ENCODE measurements at regions not wholly inside any gene's neighbourhood (a gene's known extent, or its start where the extent isn't known, plus 50 kb on each side); places are given as distances from the start of the nearest gene placed in this dataset.

- ChIA-PET CTCF (no interaction called here), POLR2A (no interaction called here)
- no peaks in the 10 kb centered on the region for H3K9me3 ChIP-seq
- no peak overlapping the region for H3K27ac Mint-ChIP-seq (ENCODE audit: unreplicated experiment)
- H3K27me3 ChIP-seq (replicated peaks; ENCODE audit: control insufficient read depth, insufficient read depth, low read length), result no peaks in the 10 kb centered on the region
- H3K9me3 Mint-ChIP-seq (ENCODE audit: unreplicated experiment), result peaks cover 16% of the 10 kb centered on the region
- H3K36me3 Mint-ChIP-seq (ENCODE audit: insufficient read depth, unreplicated experiment), result no peaks in the 10 kb centered on the region
- H3K4me3 Mint-ChIP-seq (ENCODE audit: unreplicated experiment), result no peak overlapping the region
- TF ChIP-seq CTCF (IDR thresholded peaks at IDR 0.05; ENCODE audit: insufficient read depth in 1 of 2, low read depth in 1 of 2, low read length in 1 of 2, severe bottlenecking in 1 of 2, unreplicated experiment in 1 of 2), result no peak
- H3K4me1 Mint-ChIP-seq (ENCODE audit: low read depth, unreplicated experiment), result no peaks in the 10 kb centered on the region
- no peak overlapping the region for H3K4me3 ChIP-seq (ENCODE audit: low read depth, low read length)
- H3K4me1 ChIP-seq, result no peaks in the 10 kb centered on the region
- peaks cover 3% of the 10 kb centered on the region for H3K27me3 Mint-ChIP-seq (ENCODE audit: insufficient read depth, unreplicated experiment)
- DNase-seq, result no peak
- no TSS peak for BruUV-seq (replicated peaks)
- H3K36me3 ChIP-seq (ENCODE audit: control insufficient read depth, insufficient read depth, low read length), result no peaks in the 10 kb centered on the region
- intact Hi-C loops (cut with micrococcal nuclease; ENCODE audit: unreplicated experiment), result no loop called here
Measured at GRCh38 chr4:178941975-178942374, 1499.7 kb upstream of the AGA start.

GRCh38 chr4:178953447-178954120, 1511.3 kb upstream of the AGA start:
- Mint-ChIP-seq H3K9me3 (ENCODE audit: unreplicated experiment) (no peaks in the 10 kb centered on the region), H3K4me1 (ENCODE audit: low read depth, unreplicated experiment) (no peaks in the 10 kb centered on the region), H3K27ac (ENCODE audit: unreplicated experiment) (no peak overlapping the region), H3K36me3 (ENCODE audit: insufficient read depth, unreplicated experiment) (no peaks in the 10 kb centered on the region), H3K4me3 (ENCODE audit: unreplicated experiment) (no peak overlapping the region), H3K27me3 (ENCODE audit: insufficient read depth, unreplicated experiment) (no peaks in the 10 kb centered on the region)
- POLR2A ChIA-PET, result no interaction called here
- Histone ChIP-seq H3K4me3 (ENCODE audit: low read depth, low read length) (no peak overlapping the region), H3K27me3 (replicated peaks; ENCODE audit: control insufficient read depth, insufficient read depth, low read length) (no peaks in the 10 kb centered on the region), H3K9me3 (no peaks in the 10 kb centered on the region), H3K36me3 (ENCODE audit: control insufficient read depth, insufficient read depth, low read length) (no peaks in the 10 kb centered on the region), H3K4me1 (no peaks in the 10 kb centered on the region)
- intact Hi-C loops (cut with micrococcal nuclease; ENCODE audit: unreplicated experiment), result no loop called here
- BruUV-seq (replicated peaks), result no TSS peak
- DNase-seq, result no peak
- TF ChIP-seq CTCF (IDR thresholded peaks at IDR 0.05; ENCODE audit: insufficient read depth in 1 of 2, low read depth in 1 of 2, low read length in 1 of 2, severe bottlenecking in 1 of 2, unreplicated experiment in 1 of 2), result no peak
- CTCF ChIA-PET, result no interaction called here

GRCh38 chr4:178955614-178956013, 1513.4 kb upstream of the AGA start:
- DNase-seq, result no peak
- H3K4me1 ChIP-seq, result no peaks in the 10 kb centered on the region
- BruUV-seq (replicated peaks), result no TSS peak
- CTCF ChIA-PET, result no interaction called here
- Mint-ChIP-seq H3K9me3 (ENCODE audit: unreplicated experiment) (no peaks in the 10 kb centered on the region), H3K27me3 (ENCODE audit: insufficient read depth, unreplicated experiment) (no peaks in the 10 kb centered on the region), H3K4me1 (ENCODE audit: low read depth, unreplicated experiment) (no peaks in the 10 kb centered on the region), H3K36me3 (ENCODE audit: insufficient read depth, unreplicated experiment) (no peaks in the 10 kb centered on the region), H3K27ac (ENCODE audit: unreplicated experiment) (no peak overlapping the region), H3K4me3 (ENCODE audit: unreplicated experiment) (no peak overlapping the region)
- no peak overlapping the region for H3K4me3 ChIP-seq (ENCODE audit: low read depth, low read length)
- H3K9me3 ChIP-seq, result no peaks in the 10 kb centered on the region
- intact Hi-C loops (cut with micrococcal nuclease; ENCODE audit: unreplicated experiment), result no loop called here
- POLR2A ChIA-PET, result no interaction called here
- H3K36me3 ChIP-seq (ENCODE audit: control insufficient read depth, insufficient read depth, low read length), result no peaks in the 10 kb centered on the region
- no peaks in the 10 kb centered on the region for H3K27me3 ChIP-seq (replicated peaks; ENCODE audit: control insufficient read depth, insufficient read depth, low read length)
- no peak for TF ChIP-seq CTCF (IDR thresholded peaks at IDR 0.05; ENCODE audit: insufficient read depth in 1 of 2, low read depth in 1 of 2, low read length in 1 of 2, severe bottlenecking in 1 of 2, unreplicated experiment in 1 of 2)

All from Caco-2 (cell line).